OCI-LY3 (cell line): ENCODE measurements at regions not wholly inside any gene's neighbourhood (a gene's known extent, or its start where the extent isn't known, plus 50 kb on each side); places are given as distances from the start of the nearest gene placed in this dataset.

Experiments used
- H2AFZ ChIP-seq: fragments of 200-600, 300-600 bp; shearing (Covaris generic); 2 replicates; pipeline ENCODE4 v1.6.0; 2014; ENCODE audit warnings: antibody characterized with exemption, low read depth, low read length
- H3K27ac ChIP-seq: fragments of 200-600, 300-600 bp; sonication (generic); 2 replicates; pipeline ENCODE4 v1.5.1; 2014; ENCODE audit warnings: mild to moderate bottlenecking, low read length, moderate library complexity, mixed read lengths
- H3K27me3 ChIP-seq: fragments of 200-600, 300-600 bp; sonication (generic); 2 replicates; pipeline ENCODE4 v1.6.1; 2014; ENCODE audit warnings: low read depth, low read length, mixed read lengths
- H3K36me3 ChIP-seq: fragments of 200-600, 300-600 bp; sonication (generic); replicated peaks from 2 replicates; pipeline ENCODE3; 2014; ENCODE audit warnings: low read depth, low read length, mixed read lengths
- H3K4me1 ChIP-seq: fragments of 300-600, 200-600 bp; sonication (generic); 2 replicates; pipeline ENCODE4 v1.6.1; 2014; ENCODE audit warnings: low read length, mixed read lengths
- H3K4me2 ChIP-seq: fragments of 200-600, 300-600 bp; sonication (generic); 2 replicates; pipeline ENCODE4 v1.6.1; 2014; ENCODE audit warnings: low read length, mixed read lengths
- H3K4me3 ChIP-seq: fragments of 300-600, 200-600 bp; sonication (generic); 2 replicates; pipeline ENCODE4 v1.5.1; 2014; ENCODE audit warnings: antibody characterized with exemption, mild to moderate bottlenecking, low read length, moderate library complexity
- H3K79me2 ChIP-seq: fragments of 300-600, 200-600 bp; shearing (Covaris generic); 2 replicates; pipeline ENCODE4 v1.6.1; 2014; ENCODE audit warnings: mild to moderate bottlenecking, low read length, mixed read lengths
- H3K9ac ChIP-seq: fragments of 300-600, 200-600 bp; shearing (Covaris generic); 2 replicates; pipeline ENCODE4 v1.6.0; 2014; ENCODE audit warnings: mild to moderate bottlenecking, low read length, moderate library complexity
- H3K9me3 ChIP-seq: fragments of 200-600, 300-600 bp; shearing (Covaris generic); 2 replicates; pipeline ENCODE4 v1.6.1; 2014; ENCODE audit warnings: low read length, mixed read lengths; ENCODE audit not compliant: insufficient read depth
- H4K20me1 ChIP-seq: fragments of 200-600, 300-600 bp; sonication (generic); 2 replicates; pipeline ENCODE4 v1.6.1; 2016; ENCODE audit warnings: low read length, mixed read lengths; ENCODE audit not compliant: insufficient read depth
- CTCF ChIP-seq: fragments of 200-600, 300-600 bp; sonication (generic); IDR thresholded peaks from 2 replicates; pipeline ENCODE4 v1.5.1; 2014; ENCODE audit warnings: antibody characterized with exemption, low read length, low read depth
- EZH2phosphoT487 ChIP-seq: fragments of 200-600 bp; shearing (Covaris generic); IDR thresholded peaks from 2 replicates; pipeline ENCODE4 v1.6.1; 2018; ENCODE audit warnings: antibody characterized with exemption, mixed run types, low read depth

GRCh38 chr6:14783594-14783993 is 462.3 kb upstream of the JARID2 start:
- Histone ChIP-seq H3K9ac (no peak overlapping the region), H3K4me2 (no peak overlapping the region), H3K4me3 (no peak overlapping the region), H3K27me3 (no peaks in the 10 kb centered on the region), H4K20me1 (no peaks in the 10 kb centered on the region), H3K36me3 (no peaks in the 10 kb centered on the region), H3K27ac (no peak overlapping the region), H3K4me1 (no peaks in the 10 kb centered on the region), H2AFZ (no peak overlapping the region), H3K79me2 (no peaks in the 10 kb centered on the region), H3K9me3 (no peaks in the 10 kb centered on the region)
- no peak for TF ChIP-seq EZH2phosphoT487
- TF ChIP-seq CTCF, result no peak

- Histone ChIP-seq H3K4me2 (no peak overlapping the region), H4K20me1 (no peaks in the 10 kb centered on the region), H3K27me3 (no peaks in the 10 kb centered on the region), H3K79me2 (no peaks in the 10 kb centered on the region), H3K4me1 (no peaks in the 10 kb centered on the region), H3K36me3 (no peaks in the 10 kb centered on the region), H3K27ac (no peak overlapping the region), H3K4me3 (no peak overlapping the region), H3K9ac (no peak overlapping the region), H3K9me3 (no peaks in the 10 kb centered on the region), H2AFZ (no peak overlapping the region)
- no peak for TF ChIP-seq CTCF
These were observed 461.0 kb upstream of the JARID2 start for GRCh38 chr6:14784596-14785492.

- no peaks in the 10 kb centered on the region for H4K20me1 ChIP-seq
- H3K4me1 ChIP-seq, result no peaks in the 10 kb centered on the region
- H3K4me3 ChIP-seq, result no peak overlapping the region
- H3K4me2 ChIP-seq, result no peak overlapping the region
- no peak overlapping the region for H3K9ac ChIP-seq
- TF ChIP-seq CTCF (no peak), EZH2phosphoT487 (no peak)
- H2AFZ ChIP-seq, result no peak overlapping the region
- no peaks in the 10 kb centered on the region for H3K79me2 ChIP-seq
- H3K36me3 ChIP-seq, result no peaks in the 10 kb centered on the region
- no peaks in the 10 kb centered on the region for H3K9me3 ChIP-seq
- no peak overlapping the region for H3K27ac ChIP-seq
- H3K27me3 ChIP-seq, result no peaks in the 10 kb centered on the region
These were observed 460.4 kb upstream of the JARID2 start for GRCh38 chr6:14785493-14785790.

GRCh38 chr6:14786008-14786407 is 459.9 kb upstream of the JARID2 start:
- H3K4me3 ChIP-seq, result no peak overlapping the region
- no peaks in the 10 kb centered on the region for H4K20me1 ChIP-seq
- H3K9ac ChIP-seq, result no peak overlapping the region
- H3K27me3 ChIP-seq, result no peaks in the 10 kb centered on the region
- H2AFZ ChIP-seq, result no peak overlapping the region
- H3K27ac ChIP-seq, result no peak overlapping the region
- no peaks in the 10 kb centered on the region for H3K4me1 ChIP-seq
- no peaks in the 10 kb centered on the region for H3K79me2 ChIP-seq
- H3K36me3 ChIP-seq, result no peaks in the 10 kb centered on the region
- H3K4me2 ChIP-seq, result no peak overlapping the region
- no peaks in the 10 kb centered on the region for H3K9me3 ChIP-seq
- TF ChIP-seq CTCF, result no peak
- TF ChIP-seq EZH2phosphoT487, result no peak
